CD14-positive monocyte (primary cell): ENCODE measurements at regions not wholly inside any gene's neighbourhood (a gene's known extent, or its start where the extent isn't known, plus 50 kb on each side); places are given as distances from the start of the nearest gene placed in this dataset.

Experiments
- DNase-seq, 3 donors: peaks; one replicate each; pipeline ENCODE4 v3.0.0-alpha.2; 2011 to 2022
- H2AFZ ChIP-seq: 2 replicates; pipeline ENCODE4 v1.6.0; 2012; ENCODE audit warnings: mild to moderate bottlenecking, low read depth, low read length, inconsistent platforms; ENCODE audit not compliant: insufficient read depth, poor library complexity, severe bottlenecking
- H3K27ac ChIP-seq, 2 donors: 1 replicate in 1 of 2; 2 replicates in 1 of 2; pipeline ENCODE4 v1.5.1; 2012 to 2013; ENCODE audit warnings: low read length in 2 of 2, control low read depth in 1 of 2, inconsistent platforms in 1 of 2, low read depth in 1 of 2, mild to moderate bottlenecking in 1 of 2
- H3K27me3 ChIP-seq, 2 donors: one replicate each; pipeline versions ENCODE4 v1.6.0 to v1.6.1; 2011 to 2013; ENCODE audit warnings: low read length in 2 of 2; ENCODE audit not compliant: control insufficient read depth in 2 of 2, insufficient read depth in 2 of 2
- H3K36me3 ChIP-seq, 2 donors: replicated peaks in 1 of 2; 1 replicate in 1 of 2; 2 replicates in 1 of 2; pipeline versions ENCODE4 v1.5.1 to v1.6.1; 2012 to 2013; ENCODE audit warnings: low read length in 2 of 2, control low read depth in 1 of 2, inconsistent platforms in 1 of 2, mild to moderate bottlenecking in 1 of 2; ENCODE audit not compliant: insufficient read depth in 2 of 2, control insufficient read depth in 1 of 2
- H3K4me1 ChIP-seq, 2 donors: 1 replicate in 1 of 2; 2 replicates in 1 of 2; pipeline versions ENCODE4 v1.5.1 to v1.6.1; 2012 to 2013; ENCODE audit warnings: low read length in 2 of 2, control low read depth in 1 of 2, inconsistent platforms in 1 of 2, mild to moderate bottlenecking in 1 of 2, moderate library complexity in 1 of 2; ENCODE audit not compliant: insufficient read depth in 2 of 2, control insufficient read depth in 1 of 2
- H3K4me2 ChIP-seq: replicated peaks from 2 replicates; pipeline ENCODE3; 2012; ENCODE audit warnings: low read length, moderate library complexity, mild to moderate bottlenecking; ENCODE audit not compliant: poor library complexity, severe bottlenecking; ENCODE audit errors: extremely low read depth
- H3K4me3 ChIP-seq, 3 experiments: fragments of 200-600 bp in 1 of 3; sonication (generic) in 1 of 3; replicated peaks in 1 of 3; 1 replicate in 2 of 3; 2 replicates in 1 of 3; pipeline ENCODE4 v1.5.1; 2011 to 2013; ENCODE audit warnings: low read length in 3 of 3, mild to moderate bottlenecking in 3 of 3, control low read depth in 2 of 3, low read depth in 2 of 3, inconsistent platforms in 1 of 3, moderate library complexity in 1 of 3
- H3K79me2 ChIP-seq: 2 replicates; pipeline ENCODE4 v1.6.0; 2012; ENCODE audit warnings: mild to moderate bottlenecking, control low read depth, inconsistent platforms, low read length, moderate library complexity; ENCODE audit not compliant: insufficient read depth
- H3K9ac ChIP-seq: 2 replicates; pipeline ENCODE4 v1.6.0; 2017; ENCODE audit warnings: low read length, mild to moderate bottlenecking; ENCODE audit not compliant: insufficient read depth, poor library complexity, severe bottlenecking
- H3K9me3 ChIP-seq, 2 donors: replicated peaks in 1 of 2; 1 replicate in 1 of 2; 2 replicates in 1 of 2; pipeline versions ENCODE4 v1.5.1 to v1.6.1; 2012 to 2013; ENCODE audit warnings: low read length in 2 of 2, control low read depth in 1 of 2; ENCODE audit not compliant: control insufficient read depth in 1 of 2, insufficient read depth in 1 of 2
- H4K20me1 ChIP-seq: 2 replicates; pipeline ENCODE4 v1.6.0; 2012; ENCODE audit warnings: mild to moderate bottlenecking, low read length, control low read depth, moderate library complexity; ENCODE audit not compliant: insufficient read depth
- H3K27ac Mint-ChIP-seq, 7 donors: one replicate each; pipeline ENCODE4 v1.8.0; 2020; ENCODE audit warnings: mild to moderate bottlenecking in 7 of 7, mixed read lengths in 7 of 7, moderate library complexity in 6 of 7, inconsistent platforms in 2 of 7
- H3K27me3 Mint-ChIP-seq, 3 donors: one replicate each; pipeline ENCODE4 v1.8.0; 2021 to 2022; ENCODE audit warnings: low read depth in 3 of 3, mild to moderate bottlenecking in 3 of 3, mixed read lengths in 3 of 3, moderate library complexity in 3 of 3, inconsistent platforms in 1 of 3
- H3K36me3 Mint-ChIP-seq, 2 donors: one replicate each; pipeline ENCODE4 v1.8.0; 2020; ENCODE audit warnings: mixed read lengths in 2 of 2, inconsistent platforms in 1 of 2, mild to moderate bottlenecking in 1 of 2
- H3K4me1 Mint-ChIP-seq: one replicate; pipeline ENCODE4 v1.8.0; 2020; ENCODE audit warnings: mild to moderate bottlenecking, mixed read lengths
- H3K4me3 Mint-ChIP-seq, 2 donors: one replicate each; pipeline ENCODE4 v1.8.0; 2020; ENCODE audit warnings: mild to moderate bottlenecking in 2 of 2, mixed read lengths in 2 of 2, moderate library complexity in 1 of 2
- H3K9me3 Mint-ChIP-seq, 7 donors: one replicate each; pipeline ENCODE4 v1.8.0; 2020 to 2022; ENCODE audit warnings: mixed read lengths in 7 of 7, mild to moderate bottlenecking in 6 of 7, moderate library complexity in 6 of 7, inconsistent platforms in 2 of 7
- WGBS: methylation state at CpG from one replicate; pipeline ENCODE4 v1.1.5; 2013; ENCODE audit warnings: missing lambda C conversion rate; ENCODE audit not compliant: insufficient coverage; 5-methylcytosine and 5-hydroxymethylcytosine counted together
- intact Hi-C, 2 donors: fragments of 100-400 bp; cut with micrococcal nuclease; formaldehyde crosslinking; loops; one replicate each; pipeline versions ENCODE4 v1.15.0 to v1.15.1; 2023
- TF ChIP-seq, protein P1 (sequence below): fragments of 200-600 bp; IDR thresholded peaks from one replicate; pipeline ENCODE4 v1.8.0; 2022; ENCODE audit warnings: antibody characterized with exemption, mild to moderate bottlenecking

GRCh38 chr7:101707587-101707986, 78.5 kb upstream of the MYL10 start:
- Mint-ChIP-seq H3K27ac (no peak overlapping the region), H3K9me3 (peaks cover 0 to 1% (median 0%) of the 10 kb centered on the region in 7 donors), H3K4me3 (no peak overlapping the region), H3K36me3 (no peaks in the 10 kb centered on the region), H3K4me1 (peaks cover 6% of the 10 kb centered on the region), H3K27me3 (peaks cover 3 to 9% (median 4%) of the 10 kb centered on the region in 3 donors)
- H3K27ac ChIP-seq = no peak overlapping the region
- no peak for DNase-seq
- WGBS = 100% methylated on average over 1 of the region's 8 CpGs
- H3K4me1 ChIP-seq = peaks cover 0 to 3% of the 10 kb centered on the region in 2 donors
- H3K27me3 ChIP-seq = no peaks in the 10 kb centered on the region
- intact Hi-C loops = loop anchor here (5.0 kb wide), 2 partner anchors 35 to 45 kb away; no protein-coding TSS in a partner anchor
- no peaks in the 10 kb centered on the region for H4K20me1 ChIP-seq
- H3K4me2 ChIP-seq = no peak overlapping the region
- no peaks in the 10 kb centered on the region for H3K79me2 ChIP-seq
- H3K4me3 ChIP-seq = no peak overlapping the region
- no peak overlapping the region for H2AFZ ChIP-seq
- TF ChIP-seq, protein P1, sequence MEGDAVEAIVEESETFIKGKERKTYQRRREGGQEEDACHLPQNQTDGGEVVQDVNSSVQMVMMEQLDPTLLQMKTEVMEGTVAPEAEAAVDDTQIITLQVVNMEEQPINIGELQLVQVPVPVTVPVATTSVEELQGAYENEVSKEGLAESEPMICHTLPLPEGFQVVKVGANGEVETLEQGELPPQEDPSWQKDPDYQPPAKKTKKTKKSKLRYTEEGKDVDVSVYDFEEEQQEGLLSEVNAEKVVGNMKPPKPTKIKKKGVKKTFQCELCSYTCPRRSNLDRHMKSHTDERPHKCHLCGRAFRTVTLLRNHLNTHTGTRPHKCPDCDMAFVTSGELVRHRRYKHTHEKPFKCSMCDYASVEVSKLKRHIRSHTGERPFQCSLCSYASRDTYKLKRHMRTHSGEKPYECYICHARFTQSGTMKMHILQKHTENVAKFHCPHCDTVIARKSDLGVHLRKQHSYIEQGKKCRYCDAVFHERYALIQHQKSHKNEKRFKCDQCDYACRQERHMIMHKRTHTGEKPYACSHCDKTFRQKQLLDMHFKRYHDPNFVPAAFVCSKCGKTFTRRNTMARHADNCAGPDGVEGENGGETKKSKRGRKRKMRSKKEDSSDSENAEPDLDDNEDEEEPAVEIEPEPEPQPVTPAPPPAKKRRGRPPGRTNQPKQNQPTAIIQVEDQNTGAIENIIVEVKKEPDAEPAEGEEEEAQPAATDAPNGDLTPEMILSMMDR = no peak
- no peaks in the 10 kb centered on the region for H3K36me3 ChIP-seq
- no peaks in the 10 kb centered on the region for H3K9me3 ChIP-seq
- H3K9ac ChIP-seq = no peak overlapping the region

- no peaks in the 10 kb centered on the region for H3K36me3 ChIP-seq
- no peaks in the 10 kb centered on the region for H4K20me1 ChIP-seq
- no peak overlapping the region for H2AFZ ChIP-seq
- no peak overlapping the region for H3K27ac ChIP-seq
- Mint-ChIP-seq H3K4me3 (no peak overlapping the region), H3K36me3 (no peaks in the 10 kb centered on the region), H3K27ac (no peak overlapping the region), H3K27me3 (peaks cover 3 to 9% (median 4%) of the 10 kb centered on the region in 3 donors), H3K4me1 (peaks cover 6% of the 10 kb centered on the region), H3K9me3 (peaks cover 0 to 1% (median 0%) of the 10 kb centered on the region in 7 donors)
- H3K9ac ChIP-seq = no peak overlapping the region
- H3K4me1 ChIP-seq = peaks cover 0 to 3% of the 10 kb centered on the region in 2 donors
- H3K27me3 ChIP-seq = no peaks in the 10 kb centered on the region
- H3K4me3 ChIP-seq = no peak overlapping the region
- no peaks in the 10 kb centered on the region for H3K79me2 ChIP-seq
- TF ChIP-seq, protein P1 = no peak
- H3K4me2 ChIP-seq = no peak overlapping the region
- WGBS = 95% methylated on average over 7 of the region's 7 CpGs
- no peaks in the 10 kb centered on the region for H3K9me3 ChIP-seq
- DNase-seq = no peak
- intact Hi-C loops = loop anchor here (5.0 kb wide), 2 partner anchors 34 to 44 kb away; no protein-coding TSS in a partner anchor
Observed at GRCh38 chr7:101708223-101708622, 79.1 kb upstream of the MYL10 start.
